Memory B cell (primary cell): ENCODE measurements at regions not wholly inside any gene's neighbourhood (a gene's known extent, or its start where the extent isn't known, plus 50 kb on each side); places are given as distances from the start of the nearest gene placed in this dataset.

Experiments used
- ATAC-seq: fragments of 150-1000 bp; cut with Tn5 transposase; 2 replicates; pipeline ENCODE4 v1.10.0; 2021; ENCODE audit warnings: low read depth, mild to moderate bottlenecking, moderate library complexity
- DNase-seq, 2 donors: peaks; one replicate each; pipeline ENCODE4 v3.0.0; 2022; ENCODE audit warnings: low spot score in 2 of 2
- H3K27ac Mint-ChIP-seq: one replicate; pipeline ENCODE4 v1.8.0; 2022; ENCODE audit warnings: mild to moderate bottlenecking, moderate library complexity, mixed read lengths
- H3K27me3 Mint-ChIP-seq: one replicate; pipeline ENCODE4 v1.8.0; 2022; ENCODE audit warnings: mixed read lengths
- H3K36me3 Mint-ChIP-seq: one replicate; pipeline ENCODE4 v1.8.0; 2022; ENCODE audit warnings: mild to moderate bottlenecking, mixed read lengths
- H3K4me1 Mint-ChIP-seq: one replicate; pipeline ENCODE4 v1.8.0; 2022; ENCODE audit warnings: mixed read lengths
- H3K4me3 Mint-ChIP-seq: one replicate; pipeline ENCODE4 v1.8.0; 2022; ENCODE audit warnings: mild to moderate bottlenecking, moderate library complexity, mixed read lengths
- H3K9me3 Mint-ChIP-seq: one replicate; pipeline ENCODE4 v1.8.0; 2022; ENCODE audit warnings: mixed read lengths

DNA sequence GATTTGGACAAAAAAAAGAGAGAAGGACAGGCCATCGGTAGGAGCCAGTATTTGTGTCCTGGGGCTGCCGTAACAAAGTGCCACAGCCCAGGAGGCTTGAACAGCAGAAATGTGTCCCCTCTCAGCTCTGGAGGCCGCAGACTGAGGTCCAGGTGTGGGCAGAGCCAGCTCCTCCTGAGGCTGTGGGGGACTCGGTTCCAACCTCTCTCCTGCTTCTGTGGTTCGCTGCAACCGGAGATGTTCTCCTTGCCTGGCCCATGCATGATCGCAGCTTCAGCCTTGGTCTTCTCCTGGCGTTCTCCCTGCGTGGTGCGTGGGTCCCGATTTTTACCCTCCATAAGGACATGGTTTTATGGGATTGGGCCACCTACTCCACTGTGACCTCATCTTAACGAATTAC is 85.9 kb upstream of the SOX1 start:
- no peak overlapping the region for H3K4me3 Mint-ChIP-seq
- peaks cover 2% of the 10 kb centered on the region for H3K9me3 Mint-ChIP-seq
- no peaks in the 10 kb centered on the region for H3K4me1 Mint-ChIP-seq
- H3K27ac Mint-ChIP-seq = no peak overlapping the region
- ATAC-seq (no peak), DNase-seq (no peak)
- no peaks in the 10 kb centered on the region for H3K36me3 Mint-ChIP-seq
- peaks cover 7% of the 10 kb centered on the region for H3K27me3 Mint-ChIP-seq

DNA sequence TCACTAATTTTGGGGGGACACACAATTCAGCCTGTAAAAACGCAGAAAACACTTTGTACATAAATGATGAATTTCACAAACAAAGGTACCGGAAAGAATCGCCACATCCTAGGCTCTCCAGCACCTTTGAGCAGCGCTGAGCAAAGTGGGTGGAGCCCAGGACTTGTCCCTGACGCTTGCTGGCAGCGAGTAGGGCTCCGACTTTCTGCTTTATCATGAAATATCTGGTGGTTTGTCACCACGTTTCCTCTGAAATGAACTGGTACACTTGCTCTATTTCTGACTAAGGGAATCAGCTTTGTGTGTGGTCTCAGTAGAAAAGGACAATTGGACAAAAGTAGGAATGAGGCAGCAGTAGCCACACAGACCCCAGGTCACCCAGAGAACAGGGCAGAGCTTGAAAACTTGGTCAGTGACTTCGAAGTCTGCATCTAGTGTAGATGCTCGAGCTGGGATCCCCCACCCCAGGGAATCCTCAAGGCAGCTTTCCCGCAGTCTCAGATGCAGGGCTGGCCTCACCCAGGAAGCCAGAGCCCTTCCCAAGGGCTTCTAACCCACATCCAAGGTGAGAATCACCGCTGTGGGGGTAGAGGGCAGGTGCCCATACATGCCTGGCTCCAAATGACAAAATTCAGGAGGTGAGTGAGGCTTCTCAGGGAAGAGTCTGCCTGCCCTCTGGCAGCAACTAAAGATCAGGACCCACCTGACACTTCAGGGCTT is 85.3 kb upstream of the SOX1 start:
- Mint-ChIP-seq H3K36me3 (no peaks in the 10 kb centered on the region), H3K27me3 (peaks cover 7% of the 10 kb centered on the region)

DNA sequence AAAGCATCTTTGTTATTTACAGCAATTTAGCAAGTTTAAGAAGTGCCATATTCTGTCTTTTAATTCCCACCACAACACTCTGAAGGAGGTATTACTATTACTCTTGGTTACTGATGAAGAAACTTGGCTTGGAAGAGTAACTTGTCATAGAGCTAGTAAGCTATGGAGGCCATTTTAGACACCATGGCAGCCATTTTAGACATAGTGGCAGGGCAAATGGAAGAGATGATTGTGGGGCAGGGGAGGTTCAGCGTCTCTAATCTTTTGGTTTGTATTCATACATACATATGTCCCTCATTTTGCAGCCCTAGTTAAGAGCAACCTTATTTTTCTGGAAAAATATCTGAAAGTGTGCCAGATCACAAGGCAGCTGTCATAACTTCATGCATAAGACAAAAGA is 82.6 kb upstream of the SOX1 start:
- DNase-seq = no peak
- peaks cover 7% of the 10 kb centered on the region for H3K27me3 Mint-ChIP-seq
- H3K4me1 Mint-ChIP-seq = no peaks in the 10 kb centered on the region
- no peak overlapping the region for H3K4me3 Mint-ChIP-seq
- no peaks in the 10 kb centered on the region for H3K36me3 Mint-ChIP-seq
- H3K9me3 Mint-ChIP-seq = peaks cover 7% of the 10 kb centered on the region
- H3K27ac Mint-ChIP-seq = no peak overlapping the region
- no peak for ATAC-seq

More for the DNA sequence above, 85.3 kb upstream of the SOX1 start:
- no peak overlapping the region for H3K4me3 Mint-ChIP-seq
- no peaks in the 10 kb centered on the region for H3K4me1 Mint-ChIP-seq
- no peak for DNase-seq
- H3K9me3 Mint-ChIP-seq = peaks cover 2% of the 10 kb centered on the region
- no peak overlapping the region for H3K27ac Mint-ChIP-seq
- no peak for ATAC-seq

DNA sequence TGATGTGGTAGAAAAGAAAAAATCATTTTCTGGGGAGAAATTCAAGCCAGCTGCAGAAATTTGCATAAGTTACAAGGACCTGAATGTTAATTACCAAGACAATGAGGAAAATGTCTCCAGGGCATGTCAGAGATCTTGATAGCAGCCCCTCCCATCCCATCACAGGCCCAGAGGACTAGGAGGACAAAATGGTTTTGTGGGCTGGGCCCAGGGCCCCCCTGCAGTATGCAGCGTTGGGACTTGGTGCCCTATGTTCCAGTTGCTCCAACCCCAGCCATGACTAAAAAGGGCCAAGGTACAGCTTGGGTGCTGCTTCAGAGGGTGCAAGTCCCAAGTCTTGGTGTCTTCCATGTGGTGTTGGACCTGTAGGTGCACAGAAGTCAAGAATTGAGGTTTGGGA is 76.6 kb upstream of the SOX1 start:
- Mint-ChIP-seq H3K9me3 (peaks cover 15% of the 10 kb centered on the region), H3K27ac (no peak overlapping the region), H3K4me3 (no peak overlapping the region), H3K27me3 (peaks cover 3% of the 10 kb centered on the region), H3K4me1 (no peaks in the 10 kb centered on the region), H3K36me3 (no peaks in the 10 kb centered on the region)
- ATAC-seq (no peak), DNase-seq (no peak)

DNA sequence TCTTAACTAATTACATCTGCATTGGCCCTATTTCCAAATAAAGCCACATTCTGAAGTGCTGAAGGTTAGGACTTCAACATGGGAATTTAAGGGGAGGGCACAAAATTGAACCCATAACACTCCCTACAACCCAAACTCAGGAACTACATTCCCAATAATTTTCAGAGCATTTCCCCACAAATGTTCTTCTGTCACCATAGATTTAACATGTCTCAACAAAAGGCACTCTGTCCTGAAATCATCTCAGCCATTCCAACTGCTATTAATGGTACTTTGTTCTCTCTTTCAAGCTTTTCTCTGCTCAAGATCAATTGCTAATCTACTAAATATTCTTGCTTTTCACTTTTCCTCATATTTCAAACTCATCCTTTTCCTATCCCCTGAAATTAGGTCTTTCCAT is 74.0 kb upstream of the SOX1 start:
- Mint-ChIP-seq H3K27me3 (peaks cover 8% of the 10 kb centered on the region), H3K27ac (no peak overlapping the region), H3K9me3 (peaks cover 13% of the 10 kb centered on the region), H3K4me3 (no peak overlapping the region), H3K4me1 (no peaks in the 10 kb centered on the region), H3K36me3 (no peaks in the 10 kb centered on the region)
- no peak for ATAC-seq
- no peak for DNase-seq

DNA sequence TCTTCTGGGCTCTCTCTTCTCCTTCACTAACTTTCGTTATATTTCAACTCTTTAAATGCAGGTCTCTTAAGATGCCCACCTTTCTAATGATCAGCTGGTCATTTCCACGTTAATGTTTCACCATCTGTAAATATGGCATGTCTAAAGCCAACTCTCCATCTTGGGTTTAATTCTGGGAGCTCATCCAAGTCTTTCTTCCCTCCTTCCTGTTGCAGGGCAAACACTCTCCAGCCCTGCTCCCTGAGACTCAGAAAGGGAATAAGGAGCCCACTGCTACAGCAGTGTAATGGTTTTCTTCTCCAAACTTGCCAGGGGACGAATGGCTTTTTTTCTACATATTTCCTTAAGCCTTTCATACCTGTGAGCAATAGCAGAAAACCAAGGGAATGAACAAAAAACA is 73.3 kb upstream of the SOX1 start:
- H3K36me3 Mint-ChIP-seq = no peaks in the 10 kb centered on the region
- peaks cover 10% of the 10 kb centered on the region for H3K27me3 Mint-ChIP-seq
- no peak for DNase-seq
- no peaks in the 10 kb centered on the region for H3K4me1 Mint-ChIP-seq
- no peak overlapping the region for H3K4me3 Mint-ChIP-seq
- ATAC-seq = no peak
- H3K9me3 Mint-ChIP-seq = peaks cover 13% of the 10 kb centered on the region
- no peak overlapping the region for H3K27ac Mint-ChIP-seq

DNA sequence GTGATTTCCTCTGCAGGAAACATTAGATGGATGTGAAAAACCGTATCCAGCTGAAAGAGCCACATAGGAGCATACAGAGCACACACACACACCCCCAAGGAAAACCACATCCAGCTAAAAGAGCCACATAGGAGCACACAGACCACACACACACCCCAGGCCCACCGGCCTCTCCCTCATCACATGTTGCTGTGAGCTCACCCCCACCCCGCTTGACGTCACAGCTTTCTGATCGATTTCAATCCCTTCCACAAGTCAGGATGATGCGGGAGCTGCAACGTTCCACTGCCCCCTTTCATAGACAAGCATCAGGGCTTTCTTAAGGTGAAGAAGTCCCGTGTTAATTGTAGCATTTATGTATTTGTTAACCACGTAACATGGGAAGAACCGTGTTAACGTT is 72.4 kb upstream of the SOX1 start:
- DNase-seq = no peak
- no peak for ATAC-seq
- H3K27me3 Mint-ChIP-seq = peaks cover 12% of the 10 kb centered on the region
- no peaks in the 10 kb centered on the region for H3K4me1 Mint-ChIP-seq
- no peaks in the 10 kb centered on the region for H3K36me3 Mint-ChIP-seq
- peaks cover 13% of the 10 kb centered on the region for H3K9me3 Mint-ChIP-seq
- no peak overlapping the region for H3K27ac Mint-ChIP-seq
- no peak overlapping the region for H3K4me3 Mint-ChIP-seq

DNA sequence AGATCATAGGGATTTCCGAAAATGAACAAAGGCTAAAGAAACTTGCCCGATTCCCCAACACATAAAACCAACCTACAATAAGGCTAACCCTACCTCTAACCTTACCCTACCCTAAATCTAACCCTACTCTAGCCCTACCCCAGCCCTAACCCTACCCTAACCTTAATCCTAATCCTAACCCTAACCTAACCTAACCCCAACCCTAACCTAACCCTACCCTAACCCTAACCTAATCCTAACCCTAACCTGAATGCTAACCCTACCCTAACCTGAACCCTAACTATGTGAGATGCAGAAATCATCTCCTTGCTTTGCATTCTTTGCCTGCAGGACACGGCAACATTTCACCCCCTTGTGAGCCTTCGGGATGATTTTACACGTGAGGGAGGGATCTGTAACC is 67.6 kb upstream of the SOX1 start:
- no peaks in the 10 kb centered on the region for H3K36me3 Mint-ChIP-seq
- no peaks in the 10 kb centered on the region for H3K4me1 Mint-ChIP-seq
- H3K27me3 Mint-ChIP-seq = peaks cover 12% of the 10 kb centered on the region
- H3K27ac Mint-ChIP-seq = no peak overlapping the region
- ATAC-seq = no peak
- DNase-seq = no peak
- no peak overlapping the region for H3K4me3 Mint-ChIP-seq
- H3K9me3 Mint-ChIP-seq = peaks cover 4% of the 10 kb centered on the region

DNA sequence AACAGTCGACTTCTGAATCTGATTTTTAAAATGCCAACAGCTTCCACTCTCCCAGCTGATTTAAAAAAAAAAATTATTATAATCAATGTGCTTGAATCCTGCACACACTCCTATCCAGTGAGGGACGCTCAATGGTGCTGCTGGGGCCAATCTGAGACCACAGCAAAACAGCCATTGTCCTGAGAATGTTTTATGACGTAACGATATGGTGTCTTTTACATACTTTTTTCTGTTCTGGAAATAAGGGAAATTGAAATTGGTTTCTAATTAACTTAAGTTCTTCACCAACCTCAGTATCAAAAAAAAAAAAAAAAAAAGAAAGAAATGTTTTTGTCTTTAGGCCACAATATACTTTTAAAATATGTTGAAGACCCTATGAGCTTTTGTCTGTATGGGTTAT is 66.1 kb upstream of the SOX1 start:
- Mint-ChIP-seq H3K27ac (no peak overlapping the region), H3K27me3 (peaks cover 9% of the 10 kb centered on the region), H3K4me1 (no peaks in the 10 kb centered on the region), H3K4me3 (no peak overlapping the region), H3K36me3 (peaks cover under 1% of the 10 kb centered on the region), H3K9me3 (peaks cover 7% of the 10 kb centered on the region)
- DNase-seq = no peak
- no peak for ATAC-seq

DNA sequence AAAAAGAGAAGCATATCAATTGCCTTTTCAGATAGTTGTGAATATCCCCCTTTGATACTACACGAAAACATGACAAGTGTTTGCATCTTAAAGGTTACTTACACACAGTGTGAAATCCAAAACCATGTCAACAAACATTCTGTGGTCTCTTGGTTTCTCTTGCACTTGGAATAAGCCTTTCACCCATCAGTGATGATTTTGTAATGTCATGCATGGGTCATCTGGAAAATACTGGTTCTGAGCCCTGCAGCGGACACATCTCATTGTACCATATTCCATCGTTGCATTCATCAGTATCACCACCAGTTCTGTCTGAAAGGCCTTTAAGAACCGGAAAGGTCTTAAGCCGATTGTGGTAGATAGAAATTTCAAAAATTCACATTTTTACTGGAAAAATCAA is 65.4 kb upstream of the SOX1 start:
- Mint-ChIP-seq H3K4me1 (no peaks in the 10 kb centered on the region), H3K36me3 (peaks cover 1% of the 10 kb centered on the region), H3K4me3 (no peak overlapping the region), H3K27me3 (peaks cover 6% of the 10 kb centered on the region), H3K9me3 (peaks cover 4% of the 10 kb centered on the region), H3K27ac (no peak overlapping the region)
- no peak for DNase-seq
- no peak for ATAC-seq

DNA sequence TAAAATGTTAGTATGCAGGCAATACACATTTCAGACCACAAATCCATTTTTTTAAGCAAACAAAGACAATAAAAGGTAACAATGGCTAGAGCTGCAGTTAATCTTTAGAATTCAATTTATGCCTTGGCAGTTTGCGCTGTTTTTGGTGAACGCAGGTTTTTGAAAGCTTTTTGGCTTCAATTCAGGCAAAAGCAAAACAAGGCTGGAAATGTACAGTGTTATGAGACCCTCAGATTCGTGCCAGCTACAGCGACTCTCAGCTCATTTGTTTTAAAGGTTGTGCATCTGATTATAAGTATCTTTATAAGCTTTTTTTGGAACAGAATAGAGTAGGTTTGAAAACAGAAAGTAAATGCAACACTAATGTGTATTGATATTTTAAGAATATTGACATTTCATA is 63.6 kb upstream of the SOX1 start:
- DNase-seq = no peak
- Mint-ChIP-seq H3K36me3 (peaks cover 1% of the 10 kb centered on the region), H3K9me3 (peaks cover 6% of the 10 kb centered on the region), H3K4me1 (no peaks in the 10 kb centered on the region), H3K4me3 (no peak overlapping the region), H3K27me3 (peaks cover 3% of the 10 kb centered on the region), H3K27ac (no peak overlapping the region)
- ATAC-seq = no peak

DNA sequence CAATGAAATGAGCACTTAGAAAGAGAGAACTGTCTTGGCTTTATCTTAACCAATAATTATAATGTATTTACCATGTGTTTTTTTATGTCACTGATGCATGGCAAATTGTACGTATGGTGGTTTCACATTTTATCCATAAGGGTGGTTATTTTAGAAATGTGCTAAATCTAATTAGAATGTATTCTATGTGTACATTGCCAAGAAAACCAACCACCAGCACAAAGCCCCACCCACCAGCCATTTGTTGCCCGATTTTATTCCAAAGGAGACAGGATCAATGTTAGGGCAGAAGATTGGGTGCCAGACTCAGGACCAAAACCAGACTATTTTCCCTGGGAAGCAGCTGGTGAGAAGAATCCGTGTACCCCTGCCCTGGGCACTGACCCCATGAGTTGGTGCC is 63.0 kb upstream of the SOX1 start:
- DNase-seq (no peak), ATAC-seq (no peak)
- H3K4me3 Mint-ChIP-seq = no peak overlapping the region
- H3K27me3 Mint-ChIP-seq = peaks cover 2% of the 10 kb centered on the region
- no peaks in the 10 kb centered on the region for H3K4me1 Mint-ChIP-seq
- peaks cover 1% of the 10 kb centered on the region for H3K36me3 Mint-ChIP-seq
- peaks cover 6% of the 10 kb centered on the region for H3K9me3 Mint-ChIP-seq
- H3K27ac Mint-ChIP-seq = no peak overlapping the region

DNA sequence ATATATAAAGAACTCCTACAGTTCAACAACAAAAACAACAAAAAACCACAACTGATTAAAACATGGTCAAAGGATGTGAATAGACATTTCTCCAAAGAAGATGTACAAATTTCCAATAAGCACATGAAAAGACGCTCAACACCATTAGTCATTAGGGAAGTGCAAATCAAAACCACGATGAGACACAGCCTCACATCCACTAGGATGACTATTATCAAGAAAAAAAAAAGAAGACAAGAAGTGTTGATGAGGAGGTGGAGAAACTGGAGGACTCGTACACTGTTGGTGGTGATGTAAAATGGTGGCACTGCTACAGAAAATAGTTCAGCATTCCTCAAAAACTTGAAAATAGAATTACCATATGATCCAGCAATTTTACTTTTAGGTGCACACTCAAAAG is 61.0 kb upstream of the SOX1 start:
- H3K36me3 Mint-ChIP-seq = peaks cover 1% of the 10 kb centered on the region
- H3K9me3 Mint-ChIP-seq = peaks cover 6% of the 10 kb centered on the region
- H3K4me1 Mint-ChIP-seq = no peaks in the 10 kb centered on the region
- DNase-seq (no peak), ATAC-seq (no peak)
- H3K4me3 Mint-ChIP-seq = no peak overlapping the region
- no peaks in the 10 kb centered on the region for H3K27me3 Mint-ChIP-seq
- H3K27ac Mint-ChIP-seq = no peak overlapping the region

DNA sequence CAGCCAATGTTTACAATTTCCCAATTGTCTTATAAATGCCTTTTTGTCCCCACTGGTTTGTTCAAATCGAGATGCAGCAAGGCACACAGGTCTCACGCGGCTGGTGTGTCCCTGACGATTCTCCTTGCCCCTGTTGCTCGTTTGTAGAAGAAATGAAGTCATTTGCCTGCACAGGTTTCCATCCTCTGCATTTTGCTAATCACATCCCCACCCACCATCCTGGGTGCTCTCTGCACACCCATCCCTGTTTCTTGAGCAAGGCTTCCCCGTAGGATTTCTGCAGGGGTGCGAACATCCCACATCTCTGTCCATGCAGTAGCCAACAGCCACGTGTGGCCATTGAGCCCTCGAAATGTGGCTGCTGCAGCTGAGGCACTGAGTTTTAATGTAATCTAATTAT is 59.8 kb upstream of the SOX1 start:
- DNase-seq = no peak
- Mint-ChIP-seq H3K4me1 (no peaks in the 10 kb centered on the region), H3K36me3 (peaks cover 1% of the 10 kb centered on the region), H3K27me3 (peaks cover 1% of the 10 kb centered on the region), H3K27ac (no peak overlapping the region), H3K4me3 (no peak overlapping the region), H3K9me3 (peaks cover 6% of the 10 kb centered on the region)
- ATAC-seq = no peak

DNA sequence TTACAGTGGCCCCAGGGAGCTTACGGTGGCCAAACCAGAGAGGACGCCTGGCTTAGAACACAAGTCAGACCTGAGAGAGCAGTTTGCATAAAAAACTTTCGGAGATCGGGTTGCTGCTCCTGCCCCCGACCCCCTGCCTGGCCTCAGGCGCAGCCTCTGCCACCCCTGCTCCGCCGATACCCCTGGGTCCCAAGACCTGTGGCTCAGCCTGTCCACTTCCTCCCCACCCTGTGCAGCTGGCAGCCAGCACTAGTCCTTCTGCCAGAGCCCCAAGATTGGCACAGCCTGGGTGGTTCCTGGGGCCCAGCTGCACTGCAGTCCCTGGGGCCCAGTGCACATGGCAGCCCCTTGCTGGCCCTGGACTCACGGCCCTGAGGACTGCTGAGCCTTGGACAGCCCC is 56.2 kb upstream of the SOX1 start:
- DNase-seq (no peak), ATAC-seq (no peak)
- H3K9me3 Mint-ChIP-seq = peaks cover 9% of the 10 kb centered on the region
- peaks cover 1% of the 10 kb centered on the region for H3K36me3 Mint-ChIP-seq
- H3K27me3 Mint-ChIP-seq = peaks cover 1% of the 10 kb centered on the region
- H3K4me1 Mint-ChIP-seq = no peaks in the 10 kb centered on the region
- H3K27ac Mint-ChIP-seq = no peak overlapping the region
- H3K4me3 Mint-ChIP-seq = no peak overlapping the region
